ENCODE measurements at regions not wholly inside any gene's neighbourhood (a gene's known extent, or its start where the extent isn't known, plus 50 kb on each side); places are given as distances from the start of the nearest gene placed in this dataset.

DNA sequence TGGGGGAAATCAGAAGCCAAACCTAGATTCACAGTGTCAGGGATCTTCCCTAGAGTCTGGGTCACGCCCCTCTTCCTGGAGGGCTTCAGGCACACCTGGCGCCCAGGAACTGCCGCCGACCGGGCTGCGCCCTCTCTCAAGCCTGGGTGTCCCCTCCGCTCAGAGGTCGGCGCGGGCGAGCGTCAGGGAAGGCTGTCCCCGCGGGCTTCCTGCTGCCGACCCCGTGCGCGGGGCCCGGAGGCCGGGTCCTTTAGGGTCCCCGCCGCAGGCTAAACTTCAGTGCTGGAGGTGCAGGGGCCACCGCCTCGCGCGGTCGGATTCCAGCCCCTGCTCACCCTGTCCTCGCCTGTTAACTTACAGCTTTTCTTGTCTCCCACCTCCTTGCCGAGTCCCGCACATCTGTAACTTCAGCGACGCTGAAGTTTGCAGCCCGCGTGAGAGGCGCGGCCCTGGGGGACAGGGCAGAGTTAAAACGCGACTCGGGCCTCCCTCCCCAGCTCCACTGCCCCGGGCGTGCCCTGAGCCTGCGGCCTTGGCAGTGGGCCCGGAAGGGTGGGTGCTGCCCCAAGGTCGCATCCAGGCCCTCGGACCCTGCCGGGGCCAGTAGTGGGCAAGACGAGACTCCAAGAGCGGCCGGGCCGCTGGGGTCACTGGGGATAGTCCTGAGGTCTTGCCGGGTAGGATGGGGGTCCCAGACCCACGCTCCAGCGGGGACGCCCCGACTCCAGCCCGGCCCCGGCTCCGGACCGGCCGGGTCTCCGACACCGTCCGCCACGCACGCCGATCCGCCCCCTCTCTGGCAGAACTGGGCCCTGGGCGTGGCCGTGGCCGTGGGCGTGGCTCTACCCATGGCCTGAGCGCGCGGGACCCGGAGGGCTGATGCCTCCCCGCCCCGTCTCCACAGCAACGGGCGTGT, 95.6 kb upstream of the ZNF98 start (continued):
- TF ChIP-seq MAZ (IDR thresholded peaks at IDR 0.05; ENCODE audit: borderline replicate concordance, low read depth, low read length) = no peak

DNA sequence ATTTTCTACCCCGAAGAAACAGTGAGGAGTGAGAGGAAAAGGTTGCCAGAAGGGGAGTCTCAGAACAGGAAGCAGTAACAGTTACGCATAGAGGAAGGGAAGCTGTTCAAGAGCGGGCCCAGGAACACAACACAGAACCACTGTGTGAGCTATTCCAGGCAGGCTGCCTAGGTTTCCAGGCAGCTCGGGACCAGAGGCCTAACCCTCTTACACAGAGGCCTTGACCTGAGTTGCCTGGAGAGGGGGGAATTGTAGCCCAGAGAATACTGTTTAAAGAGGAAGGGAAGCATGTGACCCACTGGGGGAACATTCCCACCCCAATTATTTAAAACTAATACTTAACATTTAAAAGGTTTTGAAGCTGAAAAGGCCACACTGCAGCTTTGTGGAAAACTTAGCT, 93.3 kb upstream of the ZNF98 start:
- DNase-seq (no peak), ATAC-seq (ENCODE audit: low read depth) (no peak)
- Histone ChIP-seq H3K14ac (replicated peaks; ENCODE audit: low read depth, low read length) (no peak overlapping the region), H2BK5ac (ENCODE audit: low read depth, low read length, poor library complexity, severe bottlenecking) (no peak overlapping the region), H4K5ac (ENCODE audit: low read depth, low read length) (no peak overlapping the region), H2AK5ac (ENCODE audit: low read depth, low read length) (no peak overlapping the region), H3K4ac (ENCODE audit: low read depth, low read length) (no peak overlapping the region), H3K18ac (ENCODE audit: low read depth, low read length) (no peak overlapping the region), H4K91ac (ENCODE audit: insufficient read depth, low read depth, low read length) (no peak overlapping the region), H2BK15ac (ENCODE audit: low read depth, low read length) (no peak overlapping the region), H3K9me1 (ENCODE audit: insufficient read depth, low read length) (no peaks in the 10 kb centered on the region), H3K9me3 (ENCODE audit: control insufficient read depth, insufficient read depth, low read length) (peaks cover 73% of the 10 kb centered on the region), H3K56ac (ENCODE audit: extremely low read depth, insufficient read depth, low read length) (no peak overlapping the region), H4K20me1 (ENCODE audit: insufficient read depth, low read length) (no peaks in the 10 kb centered on the region), H2AFZ (replicated peaks; ENCODE audit: low read length, poor library complexity) (no peak overlapping the region), H3K36me3 (ENCODE audit: control insufficient read depth, insufficient read depth, low read length) (no peaks in the 10 kb centered on the region), H2AK9ac (replicated peaks; ENCODE audit: low read depth, low read length, poor library complexity) (no peak overlapping the region), H3K23ac (ENCODE audit: low read depth, low read length) (no peak overlapping the region), H3K27me3 (ENCODE audit: control insufficient read depth, insufficient read depth, low read length) (no peaks in the 10 kb centered on the region), H3K4me2 (ENCODE audit: low read depth, low read length) (no peak overlapping the region), H3K79me1 (ENCODE audit: low read depth in 1 of 2, low read length in 2 of 2) (no peaks in the 10 kb centered on the region), H3K27ac (ENCODE audit: insufficient read depth, low read length) (no peak overlapping the region), H3K4me1 (ENCODE audit: control insufficient read depth, insufficient read depth, low read length) (no peaks in the 10 kb centered on the region), H2BK120ac (ENCODE audit: low read depth, low read length) (no peak overlapping the region), H4K8ac (ENCODE audit: low read depth in 2 of 2, low read length in 2 of 2) (no peak overlapping the region), H3K4me3 (ENCODE audit: insufficient read depth, low read depth, low read length) (no peak overlapping the region), H2BK20ac (ENCODE audit: low read depth, low read length) (no peak overlapping the region), H3K9ac (ENCODE audit: low read depth, low read length) (no peak overlapping the region)
- ChIA-PET CTCF (no interaction called here), POLR2A (ENCODE audit: unreplicated experiment) (no interaction called here)
- dilution Hi-C loops (cut with HindIII; ENCODE audit: low sequenced_read_pairs, unreplicated experiment) (no loop called here), in situ Hi-C loops (cut with MboI; ENCODE audit: low sequenced_read_pairs) (no loop called here), intact Hi-C loops (cut with micrococcal nuclease) (no loop called here)
- no TSS peak for BruUV-seq (replicated peaks)
- TF ChIP-seq MXI1 (IDR thresholded peaks at IDR 0.05; ENCODE audit: borderline replicate concordance, low read depth, low read length) (no peak), CHD1 (IDR thresholded peaks at IDR 0.05; ENCODE audit: low read depth, low read length) (no peak), RCOR1 (IDR thresholded peaks at IDR 0.05; ENCODE audit: insufficient replicate concordance, low read length) (no peak), RFX5 (IDR thresholded peaks at IDR 0.05; ENCODE audit: low read depth, low read length) (no peak), SMC3 (IDR thresholded peaks at IDR 0.05; ENCODE audit: low read depth, low read length) (no peak), NFE2L2 (IDR thresholded peaks at IDR 0.05; ENCODE audit: low read depth, low read length) (no peak)
- 60% methylated on average over 2 of the region's 4 CpGs; no CpG with 5 or more reads in 1 of the 2 experiments for WGBS, 2 experiments (ENCODE audit: extremely low coverage in 2 of 2, insufficient read length in 1 of 2)
